Neural crest cell (in vitro differentiated cells): ENCODE measurements at regions not wholly inside any gene's neighbourhood (a gene's known extent, or its start where the extent isn't known, plus 50 kb on each side); places are given as distances from the start of the nearest gene placed in this dataset.

Experiments used
- DNase-seq: peaks from one replicate; pipeline ENCODE4 v3.0.0; 2021; ENCODE audit warnings: low read depth, mixed read lengths, low spot score
- H3K27ac Mint-ChIP-seq: one replicate; pipeline ENCODE4 v1.8.0; 2021; ENCODE audit warnings: mild to moderate bottlenecking, mixed read lengths; ENCODE audit not compliant: unreplicated experiment
- H3K27me3 Mint-ChIP-seq: 2 replicates; pipeline ENCODE4 v1.8.0; 2021; ENCODE audit warnings: low read depth, mild to moderate bottlenecking, mixed read lengths
- H3K36me3 Mint-ChIP-seq: 2 replicates; pipeline ENCODE4 v1.8.0; 2021; ENCODE audit warnings: low read depth, mild to moderate bottlenecking, mixed read lengths
- H3K4me1 Mint-ChIP-seq: 2 replicates; pipeline ENCODE4 v1.8.0; 2021; ENCODE audit warnings: mixed read lengths
- H3K4me3 Mint-ChIP-seq: one replicate; pipeline ENCODE4 v1.8.0; 2021; ENCODE audit warnings: mild to moderate bottlenecking, mixed read lengths
- H3K9me3 Mint-ChIP-seq: 2 replicates; pipeline ENCODE4 v1.8.0; 2021; ENCODE audit warnings: mixed read lengths
- TF ChIP-seq, protein P1 (sequence below): fragments of 200-600 bp; sonication (generic); conservative IDR thresholded peaks from 2 replicates; pipeline ENCODE4 v1.5.0; 2021; ENCODE audit warnings: antibody characterized with exemption, mild to moderate bottlenecking

GRCh38 chr7:131075406-131075805 is 252.3 kb upstream of the MKLN1 start:
- no peak for DNase-seq
- TF ChIP-seq, protein P1, sequence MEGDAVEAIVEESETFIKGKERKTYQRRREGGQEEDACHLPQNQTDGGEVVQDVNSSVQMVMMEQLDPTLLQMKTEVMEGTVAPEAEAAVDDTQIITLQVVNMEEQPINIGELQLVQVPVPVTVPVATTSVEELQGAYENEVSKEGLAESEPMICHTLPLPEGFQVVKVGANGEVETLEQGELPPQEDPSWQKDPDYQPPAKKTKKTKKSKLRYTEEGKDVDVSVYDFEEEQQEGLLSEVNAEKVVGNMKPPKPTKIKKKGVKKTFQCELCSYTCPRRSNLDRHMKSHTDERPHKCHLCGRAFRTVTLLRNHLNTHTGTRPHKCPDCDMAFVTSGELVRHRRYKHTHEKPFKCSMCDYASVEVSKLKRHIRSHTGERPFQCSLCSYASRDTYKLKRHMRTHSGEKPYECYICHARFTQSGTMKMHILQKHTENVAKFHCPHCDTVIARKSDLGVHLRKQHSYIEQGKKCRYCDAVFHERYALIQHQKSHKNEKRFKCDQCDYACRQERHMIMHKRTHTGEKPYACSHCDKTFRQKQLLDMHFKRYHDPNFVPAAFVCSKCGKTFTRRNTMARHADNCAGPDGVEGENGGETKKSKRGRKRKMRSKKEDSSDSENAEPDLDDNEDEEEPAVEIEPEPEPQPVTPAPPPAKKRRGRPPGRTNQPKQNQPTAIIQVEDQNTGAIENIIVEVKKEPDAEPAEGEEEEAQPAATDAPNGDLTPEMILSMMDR: no peak
- Mint-ChIP-seq H3K9me3 (no peaks in the 10 kb centered on the region), H3K27ac (no peak overlapping the region), H3K4me3 (no peak overlapping the region), H3K36me3 (no peaks in the 10 kb centered on the region), H3K4me1 (peaks cover 4% of the 10 kb centered on the region), H3K27me3 (no peaks in the 10 kb centered on the region)

GRCh38 chr7:131076032-131076431 is 251.6 kb upstream of the MKLN1 start:
- no peak overlapping the region for H3K27ac Mint-ChIP-seq
- DNase-seq: no peak
- H3K4me3 Mint-ChIP-seq: no peak overlapping the region
- H3K4me1 Mint-ChIP-seq: peaks cover 4% of the 10 kb centered on the region
- H3K9me3 Mint-ChIP-seq: no peaks in the 10 kb centered on the region
- no peaks in the 10 kb centered on the region for H3K27me3 Mint-ChIP-seq
- no peaks in the 10 kb centered on the region for H3K36me3 Mint-ChIP-seq
- TF ChIP-seq, protein P1: no peak

DNA sequence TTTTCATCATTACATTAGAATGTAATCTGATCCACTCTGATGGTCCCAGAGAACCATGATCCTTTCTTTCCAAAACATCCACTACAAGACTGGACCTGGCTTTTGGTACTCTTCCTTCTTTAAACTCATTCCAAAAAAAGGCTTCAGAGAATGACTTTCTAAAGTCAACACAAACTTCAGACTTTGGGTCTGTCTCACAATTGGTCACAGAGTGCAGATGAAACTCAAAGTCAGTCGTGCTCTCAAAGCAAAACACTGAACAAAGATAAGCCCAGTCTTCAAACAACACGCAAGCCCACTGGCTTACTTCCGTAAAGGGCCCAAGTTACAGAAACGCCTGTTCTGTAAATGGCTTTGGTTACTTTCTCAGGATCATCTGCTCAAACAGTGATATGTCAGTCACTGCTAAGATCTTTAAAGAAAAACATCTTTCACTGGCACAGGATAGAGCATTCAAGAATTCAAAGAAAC is 250.9 kb upstream of the MKLN1 start:
- H3K9me3 Mint-ChIP-seq: no peaks in the 10 kb centered on the region
- no peaks in the 10 kb centered on the region for H3K27me3 Mint-ChIP-seq
- H3K36me3 Mint-ChIP-seq: no peaks in the 10 kb centered on the region
- peaks cover 4% of the 10 kb centered on the region for H3K4me1 Mint-ChIP-seq
- peak overlapping the region; percentile 68 for H3K27ac Mint-ChIP-seq
- no peak for DNase-seq
- TF ChIP-seq, protein P1: no peak
- no peak overlapping the region for H3K4me3 Mint-ChIP-seq

- H3K4me3 Mint-ChIP-seq: no peak overlapping the region
- H3K27me3 Mint-ChIP-seq: no peaks in the 10 kb centered on the region
- H3K9me3 Mint-ChIP-seq: no peaks in the 10 kb centered on the region
- TF ChIP-seq, protein P1: no peak
- no peak for DNase-seq
- H3K27ac Mint-ChIP-seq: peak overlapping the region; percentile 16
- no peaks in the 10 kb centered on the region for H3K36me3 Mint-ChIP-seq
- H3K4me1 Mint-ChIP-seq: peaks cover 4% of the 10 kb centered on the region
Measured at GRCh38 chr7:131077735-131078134, 249.9 kb upstream of the MKLN1 start.

DNA sequence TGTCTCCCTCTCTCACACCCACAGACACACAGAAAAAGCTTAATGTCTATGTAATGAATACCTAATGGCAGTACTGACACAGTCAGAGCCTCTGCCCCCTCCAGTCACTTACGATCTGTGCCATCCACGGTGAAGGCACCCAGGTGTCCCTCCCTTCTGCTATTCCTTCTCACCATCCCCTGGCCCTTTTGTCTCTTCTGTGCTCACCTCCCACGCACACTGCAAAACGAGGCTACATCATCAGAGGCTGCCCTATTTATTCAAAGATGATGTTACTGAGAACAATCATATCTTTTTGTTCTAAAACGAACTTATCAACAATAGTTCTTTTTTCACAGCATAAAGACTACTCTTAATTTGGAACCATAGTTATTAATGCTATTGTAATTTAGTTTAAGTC is 246.9 kb upstream of the MKLN1 start:
- Mint-ChIP-seq H3K9me3 (no peaks in the 10 kb centered on the region), H3K4me3 (no peak overlapping the region), H3K36me3 (no peaks in the 10 kb centered on the region), H3K4me1 (peaks cover 4% of the 10 kb centered on the region), H3K27me3 (no peaks in the 10 kb centered on the region), H3K27ac (no peak overlapping the region)
- TF ChIP-seq, protein P1: no peak
- DNase-seq: no peak

- Mint-ChIP-seq H3K4me1 (peaks cover 4% of the 10 kb centered on the region), H3K27me3 (no peaks in the 10 kb centered on the region), H3K9me3 (no peaks in the 10 kb centered on the region), H3K36me3 (no peaks in the 10 kb centered on the region), H3K27ac (no peak overlapping the region), H3K4me3 (no peak overlapping the region)
- no peak for DNase-seq
- TF ChIP-seq, protein P1: no peak
Measured at GRCh38 chr7:131081308-131081707, 246.4 kb upstream of the MKLN1 start.
